Medulla oblongata (tissue), 1 donor: ENCODE measurements at regions not wholly inside any gene's neighbourhood (a gene's known extent, or its start where the extent isn't known, plus 50 kb on each side); places are given as distances from the start of the nearest gene placed in this dataset.
A peak's percentile ranks its signal among the peaks of the same experiment; 100 is the strongest.
"Not testable (repeated sequence)": the region's sequence is repeated elsewhere in the genome, so short reads cannot be mapped to it uniquely, and the experiment has no call there.

Experiments used
- DNase-seq: peaks from one replicate; pipeline ENCODE4 v3.0.0-alpha.2; 2015; ENCODE audit errors: extremely low spot score

GRCh38 chr10:91088300-91089140 lies 131.9 kb upstream of the PCGF5 start:
- peak; percentile 51 for DNase-seq

- peak; percentile 10 for DNase-seq
These were observed 129.5 kb upstream of the PCGF5 start for GRCh38 chr10:91090761-91091529.

DNA sequence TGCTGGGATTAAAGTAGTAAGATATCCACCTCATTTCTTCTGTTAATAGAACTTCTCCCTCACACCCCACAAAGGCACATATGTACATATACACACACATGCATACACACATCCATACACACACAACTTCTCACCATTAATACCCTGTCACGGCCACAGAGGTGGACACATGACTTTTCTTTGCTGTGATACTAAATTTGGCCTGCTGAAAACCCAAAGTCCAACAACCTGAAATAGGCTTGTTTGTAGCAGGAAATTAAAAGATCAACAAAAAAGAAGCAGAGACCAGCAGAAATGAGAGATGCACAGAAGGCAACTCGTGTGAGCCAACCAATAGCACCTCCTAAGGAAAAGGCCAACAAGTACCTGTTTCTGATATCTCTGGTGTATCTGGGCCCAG lies 128.7 kb upstream of the PCGF5 start:
- DNase-seq: no peak

GRCh38 chr10:91096274-91096673 lies 124.2 kb upstream of the PCGF5 start:
- DNase-seq: no peak

DNA sequence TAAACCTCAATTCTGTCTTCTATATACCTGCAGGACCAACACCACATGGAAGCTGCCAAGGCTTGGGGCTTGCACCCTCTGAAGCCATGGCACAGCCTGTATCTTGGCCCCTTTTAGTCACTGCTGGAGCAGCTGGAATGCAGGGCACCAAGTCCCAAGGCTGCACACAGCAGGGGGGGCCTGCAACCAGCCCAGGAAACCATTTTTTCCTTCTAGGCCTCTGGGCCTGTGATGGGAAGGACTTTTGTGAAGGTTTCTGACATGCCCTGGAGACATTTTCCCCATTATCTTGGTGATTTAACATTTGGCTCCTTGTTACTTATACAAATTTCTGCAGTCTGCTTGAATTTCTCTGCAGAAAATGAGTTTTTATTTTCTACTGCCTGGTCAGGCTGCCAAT lies 123.2 kb upstream of the PCGF5 start:
- DNase-seq: no peak

GRCh38 chr10:91098021-91098420 lies 122.4 kb upstream of the PCGF5 start:
- DNase-seq: not testable (repeated sequence)

GRCh38 chr10:91103384-91104192 lies 116.9 kb upstream of the PCGF5 start:
- no peak for DNase-seq

GRCh38 chr10:91104193-91105041 lies 116.0 kb upstream of the PCGF5 start:
- no peak for DNase-seq

DNA sequence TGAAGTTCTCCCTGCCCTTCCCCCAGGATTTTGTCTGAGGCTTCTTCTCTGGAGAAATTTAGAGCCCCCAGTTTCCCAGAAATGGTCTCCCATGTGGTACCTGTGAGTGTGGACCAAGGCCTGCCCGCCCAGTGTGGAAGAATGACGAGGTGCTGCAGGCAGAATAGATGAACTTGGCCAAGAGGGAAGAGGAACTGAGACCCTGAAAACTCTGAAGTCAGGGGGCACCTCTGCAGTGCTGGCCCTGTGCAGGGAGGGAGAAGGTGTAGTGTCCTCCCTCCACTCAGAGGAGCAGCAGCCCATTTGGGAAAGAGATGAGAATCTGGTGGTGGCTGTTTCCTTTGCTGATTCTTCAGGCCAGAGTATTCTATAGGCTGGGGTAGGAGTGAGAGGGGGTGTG lies 115.2 kb upstream of the PCGF5 start:
- DNase-seq: no peak

DNA sequence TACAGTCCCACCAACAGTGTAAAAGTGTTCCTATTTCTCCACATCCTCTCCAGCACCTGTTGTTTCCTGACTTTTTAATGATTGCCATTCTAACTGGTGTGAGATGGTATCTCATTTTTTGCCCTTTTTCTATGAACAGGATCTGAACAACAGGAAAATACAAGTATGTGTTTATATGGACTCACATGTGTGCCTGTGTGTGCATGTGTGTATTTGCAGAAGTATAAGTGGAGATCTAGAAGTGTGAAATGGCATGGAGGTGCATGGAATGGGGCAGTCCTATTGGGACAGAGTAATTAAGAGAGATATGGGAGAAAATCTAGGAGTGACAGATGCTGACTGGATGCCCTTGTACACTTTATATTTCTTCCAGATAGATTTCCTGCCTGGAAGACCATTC lies 111.6 kb upstream of the PCGF5 start:
- no peak for DNase-seq

- DNase-seq: no peak
These were observed 109.4 kb upstream of the PCGF5 start for GRCh38 chr10:91111060-91111459.

DNA sequence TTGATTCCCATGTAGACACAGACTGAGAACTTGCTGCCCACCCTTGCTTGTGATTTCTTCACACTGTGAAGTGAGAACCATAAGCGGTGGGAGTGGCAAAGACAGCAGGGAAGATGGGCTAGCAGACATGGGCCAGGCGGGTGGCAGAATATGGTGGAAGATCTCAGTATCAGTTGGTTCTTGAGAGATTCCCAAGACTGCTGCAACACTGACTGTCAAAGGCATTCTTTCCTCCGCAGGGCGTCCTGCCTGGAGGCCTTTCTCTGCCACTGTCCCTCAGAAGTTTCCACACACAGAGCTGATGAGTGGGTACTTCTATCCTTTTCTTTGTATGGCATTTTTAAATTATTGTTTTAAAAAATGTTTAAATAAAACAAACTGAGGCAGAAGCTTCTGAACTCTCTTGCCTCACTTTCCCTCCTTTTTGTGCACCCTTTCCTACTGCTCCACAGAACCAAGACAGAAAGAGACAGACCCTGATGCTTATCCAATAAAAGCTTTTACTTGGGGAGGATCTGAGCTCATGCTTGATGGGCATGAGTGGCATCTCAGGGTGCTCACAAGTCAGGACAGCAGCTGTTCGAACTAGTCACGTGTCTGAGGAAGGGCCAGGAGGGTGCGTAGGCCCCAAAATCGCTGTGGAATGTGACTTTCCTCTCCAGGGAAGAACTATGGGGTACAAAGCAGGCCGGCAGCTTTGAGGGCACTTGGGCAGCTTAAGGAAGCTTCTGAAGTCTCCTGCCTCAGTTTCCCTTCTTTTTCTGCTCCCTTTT lies 104.7 kb upstream of the PCGF5 start:
- no peak for DNase-seq

- no peak for DNase-seq
These were observed 103.0 kb upstream of the PCGF5 start for GRCh38 chr10:91117505-91117904.

DNA sequence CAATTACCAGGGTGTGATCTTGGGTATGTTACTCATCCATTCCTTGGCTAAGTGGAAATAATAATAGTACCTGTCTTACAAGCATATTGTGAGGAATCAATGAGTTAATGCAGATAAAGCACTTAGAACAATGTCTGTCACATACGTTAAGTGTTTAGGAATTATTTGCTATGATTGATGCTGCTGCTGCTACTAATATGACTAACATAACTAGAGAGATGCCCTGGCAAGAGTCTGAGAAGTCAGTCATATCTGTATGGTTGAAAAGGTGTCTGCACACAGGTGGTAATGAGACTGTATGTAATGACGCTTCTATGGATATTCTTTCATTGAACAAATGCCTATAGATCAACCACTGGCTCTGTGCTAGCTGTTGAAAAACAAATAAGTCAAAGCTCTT lies 100.1 kb upstream of the PCGF5 start:
- DNase-seq: no peak

DNA sequence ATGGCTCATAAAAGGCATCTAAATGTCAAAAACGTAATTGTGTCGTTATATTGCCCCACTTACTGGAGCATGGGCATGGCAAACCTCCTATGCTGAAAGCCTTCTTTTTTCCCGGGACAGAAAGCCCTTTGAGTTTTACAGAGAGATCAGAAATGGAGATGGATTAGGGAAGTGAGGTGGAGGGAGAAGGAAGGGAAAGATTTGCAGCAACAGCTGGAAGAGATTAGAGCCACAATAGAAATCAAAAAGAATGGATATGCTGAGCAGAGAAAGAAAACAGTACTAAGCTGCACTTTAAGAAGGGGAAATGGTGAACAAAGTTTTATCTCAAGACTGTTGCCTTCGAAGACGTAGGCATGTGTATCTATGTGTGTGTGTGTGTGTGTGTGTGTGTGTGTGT lies 97.2 kb upstream of the PCGF5 start:
- DNase-seq: no peak

GRCh38 chr10:91124016-91124415 lies 96.4 kb upstream of the PCGF5 start:
- DNase-seq: no peak

GRCh38 chr10:91126471-91126870 lies 94.0 kb upstream of the PCGF5 start:
- DNase-seq: no peak

DNA sequence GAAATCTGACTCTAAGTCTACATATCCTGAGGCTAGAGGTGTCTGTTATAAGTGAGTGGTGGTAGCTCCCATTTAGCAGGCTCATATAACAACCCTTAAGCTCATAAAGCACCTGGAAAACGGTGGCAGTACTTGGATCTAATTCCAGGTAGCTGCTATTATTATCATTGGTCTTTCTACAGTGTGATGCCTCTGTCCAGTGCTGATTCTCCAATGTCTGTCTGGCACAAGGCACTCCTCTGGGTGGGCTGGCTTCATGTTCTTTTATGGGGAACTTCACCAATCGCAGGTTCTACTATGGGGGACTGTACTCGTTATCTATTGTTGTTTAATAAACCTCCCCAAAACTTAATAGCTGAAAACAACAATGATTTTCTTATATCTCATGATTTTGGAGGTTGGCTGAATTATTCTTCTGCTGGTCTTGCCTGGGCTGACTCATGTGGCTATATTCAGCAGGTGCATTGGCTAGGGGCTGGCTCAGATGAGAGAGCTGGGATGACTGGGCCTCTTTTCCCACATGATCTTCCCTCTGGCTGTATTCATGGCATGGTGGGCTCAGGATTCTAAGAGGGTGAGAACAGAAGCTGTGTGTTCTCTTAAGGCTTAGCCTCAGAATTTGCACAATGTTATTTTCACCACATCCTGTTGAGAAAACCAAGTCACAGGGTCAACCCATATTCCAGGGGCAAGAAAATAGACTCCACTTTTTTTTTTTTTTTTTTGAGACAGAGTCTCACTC lies 93.0 kb upstream of the PCGF5 start:
- DNase-seq: no peak

- DNase-seq: no peak
These were observed 85.3 kb upstream of the PCGF5 start for GRCh38 chr10:91135113-91135512.
